HCT116 (cell line): ENCODE measurements at regions not wholly inside any gene's neighbourhood (a gene's known extent, or its start where the extent isn't known, plus 50 kb on each side); places are given as distances from the start of the nearest gene placed in this dataset.

Source experiments
- ATAC-seq: fragments of 200-7000 bp; cut with Tn5 transposase; 2 replicates; pipeline ENCODE4 v1.9.1; 2020; ENCODE audit warnings: mild to moderate bottlenecking, moderate library complexity
- BruUV-seq: library from RNA; stranded (reverse); fragments of 400-500 nt; replicated peaks from 2 replicates; lab custom pipeline; 2021; lab: Mats Ljungman, UMichigan
- CTCF ChIA-PET: fragments of 300-600 bp; sonication (Branson Sonifier 250); formaldehyde crosslinking; loops from one replicate; lab custom pipeline; 2021; ENCODE audit warnings: antibody characterized with exemption; lab: Charles Lee
- POLR2A ChIA-PET: fragments of 300-600, 350-600 bp; sonication (Branson Sonifier 250); formaldehyde crosslinking; loops from one replicate; lab custom pipeline; 2021; ENCODE audit warnings: antibody characterized with exemption; lab: Charles Lee
- RAD21 ChIA-PET, 2 experiments: fragments of 300-600 bp; sonication (Branson Sonifier 250); formaldehyde crosslinking; loops; one replicate each; lab custom pipeline; 2023; ENCODE audit warnings: low total read pairs in 2 of 2; ENCODE audit not compliant: uncharacterized antibody in 2 of 2, unreplicated experiment in 2 of 2, low non-redundant PET in 1 of 2; lab: Charles Lee
- DNase-seq: peaks from one replicate; pipeline ENCODE4 v3.0.0-alpha.2; 2010; ENCODE audit warnings: low read depth, low spot score
- H2AFZ ChIP-seq: fragments of 200-600 bp; shearing (Covaris generic), sonication (generic); 2 replicates; pipeline ENCODE4 v1.6.1; 2017; ENCODE audit warnings: low read depth, mixed run types, mixed read lengths, antibody characterized with exemption, low read length; ENCODE audit not compliant: poor library complexity, severe bottlenecking
- H3K27ac ChIP-seq: 2 replicates; pipeline ENCODE4 v1.5.1; 2012; ENCODE audit warnings: low read depth, low read length
- H3K27me3 ChIP-seq: fragments of 200-600 bp; sonication (generic); 2 replicates; pipeline ENCODE4 v1.6.1; 2016; ENCODE audit warnings: mixed run types, low read length, mixed read lengths; ENCODE audit not compliant: insufficient read depth
- H3K36me3 ChIP-seq, 2 experiments: fragments of 200-500 bp in 1 of 2; fragments of 200-600 bp in 1 of 2; sonication (Bioruptor generic) in 1 of 2; sonication (generic) in 1 of 2; 2 replicates each; pipeline versions ENCODE4 v1.5.1 to v1.6.1; 2014 to 2016; ENCODE audit warnings: low read length in 2 of 2, inconsistent platforms in 1 of 2, mixed read lengths in 1 of 2, mixed run types in 1 of 2; ENCODE audit not compliant: insufficient read depth in 2 of 2, control insufficient read depth in 1 of 2
- H3K4me1 ChIP-seq, 2 experiments: fragments of 200-600 bp in 1 of 2; sonication (generic) in 1 of 2; 2 replicates each; pipeline versions ENCODE4 v1.5.1 to v1.6.1; 2012 to 2017; ENCODE audit warnings: low read length in 2 of 2, inconsistent platforms in 1 of 2, mild to moderate bottlenecking in 1 of 2, mixed read lengths in 1 of 2, mixed run types in 1 of 2, moderate library complexity in 1 of 2; ENCODE audit not compliant: insufficient read depth in 2 of 2, control insufficient read depth in 1 of 2
- H3K4me2 ChIP-seq: fragments of 200-600 bp; sonication (generic); 2 replicates; pipeline ENCODE4 v1.6.1; 2017; ENCODE audit warnings: mixed run types, low read length, mixed read lengths
- H3K4me3 ChIP-seq, 2 experiments: fragments of 200-600 bp in 1 of 2; sonication (generic) in 1 of 2; replicated peaks in 1 of 2; 2 replicates each; pipeline ENCODE4 v1.5.1; 2011 to 2016; ENCODE audit warnings: low read length in 2 of 2, control low read depth in 1 of 2, low read depth in 1 of 2, mild to moderate bottlenecking in 1 of 2, mixed read lengths in 1 of 2, mixed run types in 1 of 2
- H3K79me2 ChIP-seq: fragments of 200-600 bp; sonication (generic); 2 replicates; pipeline ENCODE4 v1.6.1; 2017; ENCODE audit warnings: mild to moderate bottlenecking, mixed run types, low read length, moderate library complexity, mixed read lengths; ENCODE audit not compliant: insufficient read depth
- H3K9ac ChIP-seq: fragments of 200-600 bp; sonication (generic); 2 replicates; pipeline ENCODE4 v1.6.1; 2016; ENCODE audit warnings: low read length, mixed read lengths
- H3K9me2 ChIP-seq: fragments of 200-600 bp; sonication (generic), shearing (Covaris generic); 2 replicates; pipeline ENCODE4 v1.6.1; 2017; ENCODE audit warnings: mixed run types, mild to moderate bottlenecking, moderate library complexity; ENCODE audit not compliant: insufficient read depth
- H3K9me3 ChIP-seq, 2 experiments: fragments of 200-500 bp in 1 of 2; fragments of 200-600 bp in 1 of 2; sonication (Bioruptor generic) in 1 of 2; sonication (generic) in 1 of 2; 2 replicates each; pipeline ENCODE4 v1.6.1; 2014 to 2017; ENCODE audit warnings: low read length in 2 of 2, mixed read lengths in 2 of 2, inconsistent platforms in 1 of 2, low read depth in 1 of 2, mild to moderate bottlenecking in 1 of 2, mixed run types in 1 of 2, moderate library complexity in 1 of 2; ENCODE audit not compliant: control insufficient read depth in 1 of 2, insufficient read depth in 1 of 2
- H4K20me1 ChIP-seq: fragments of 200-600 bp; sonication (generic), shearing (Covaris generic); 2 replicates; pipeline ENCODE4 v1.6.1; 2017; ENCODE audit warnings: mixed run types, mild to moderate bottlenecking, moderate library complexity; ENCODE audit not compliant: insufficient read depth
- CBX3 ChIP-seq: IDR thresholded peaks from 2 replicates; pipeline ENCODE4 v1.6.1; 2012; ENCODE audit warnings: low read depth
- EGR1 ChIP-seq: IDR thresholded peaks from 2 replicates; pipeline ENCODE4 v1.6.1; 2012; ENCODE audit warnings: low read depth
- EZH2 ChIP-seq: fragments of 200-600 bp; sonication (generic); IDR thresholded peaks from 2 replicates; pipeline ENCODE4 v1.6.1; 2017; ENCODE audit warnings: antibody characterized with exemption, mixed run types
- EZH2phosphoT487 ChIP-seq: fragments of 200-600 bp; IDR thresholded peaks from 2 replicates; pipeline ENCODE4 v1.6.1; 2018; ENCODE audit warnings: antibody characterized with exemption, borderline replicate concordance
- JUND ChIP-seq: IDR thresholded peaks from 2 replicates; pipeline ENCODE4 v1.6.1; 2012
- POLR2A ChIP-seq: IDR thresholded peaks from 2 replicates; pipeline ENCODE4 v1.7.0; 2011; ENCODE audit warnings: borderline replicate concordance; ENCODE audit not compliant: insufficient read depth, insufficient read length; ENCODE audit errors: extremely low read depth
- POLR2AphosphoS5 ChIP-seq: IDR thresholded peaks from 2 replicates; pipeline ENCODE4 v1.6.1; 2011; ENCODE audit warnings: mild to moderate bottlenecking, low read depth, low read length, moderate library complexity
- RAD21 ChIP-seq: IDR thresholded peaks from 2 replicates; pipeline ENCODE4 v1.6.1; 2012; ENCODE audit warnings: low read depth, mild to moderate bottlenecking
- SP1 ChIP-seq: IDR thresholded peaks from 2 replicates; pipeline ENCODE4 v1.6.1; 2012; ENCODE audit warnings: low read depth
- TCF7L2 ChIP-seq: IDR thresholded peaks from 2 replicates; pipeline ENCODE4 v1.7.0; 2011; ENCODE audit warnings: borderline replicate concordance, inconsistent platforms; ENCODE audit not compliant: insufficient read depth, insufficient read length; ENCODE audit errors: extremely low read depth
- intact Hi-C: fragments of 100-400 bp; cut with micrococcal nuclease; formaldehyde crosslinking; loops from 2 replicates; pipeline ENCODE4 v1.10.0; 2022
- TF ChIP-seq, protein P1 (sequence below): IDR thresholded peaks from 2 replicates; pipeline ENCODE4 v1.6.1; 2012
- TF ChIP-seq, protein P2 (sequence below): IDR thresholded peaks from 2 replicates; pipeline ENCODE4 v1.6.1; 2012
- TF ChIP-seq, protein P3 (sequence below): IDR thresholded peaks from 2 replicates; pipeline ENCODE4 v1.6.1; 2012; ENCODE audit warnings: low read depth

DNA sequence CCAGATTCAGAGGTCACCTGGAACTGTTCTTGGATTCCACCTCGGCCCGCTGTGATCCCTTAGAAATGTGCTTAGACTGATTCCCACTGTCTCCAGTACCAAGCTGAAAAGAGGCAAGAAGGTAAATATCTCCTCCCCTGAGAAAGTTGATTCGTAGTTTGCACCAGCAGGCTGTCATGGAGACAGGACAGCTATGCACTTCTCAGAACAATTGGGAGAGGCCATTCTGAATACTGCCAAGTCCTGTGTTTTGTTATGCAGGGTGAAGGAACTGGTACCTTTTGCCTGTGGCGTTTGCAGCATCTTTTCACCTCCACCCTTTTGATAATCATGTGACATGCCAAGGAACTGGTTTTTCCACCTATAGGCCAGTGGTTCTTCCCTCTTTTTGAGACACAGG, 58.2 kb upstream of the RNGTT start:
- Histone ChIP-seq H3K9ac (no peak overlapping the region), H4K20me1 (no peaks in the 10 kb centered on the region), H3K27ac (no peak overlapping the region), H3K27me3 (no peaks in the 10 kb centered on the region), H2AFZ (no peak overlapping the region), H3K9me3 (no peaks in the 10 kb centered on the region), H3K79me2 (no peaks in the 10 kb centered on the region), H3K4me3 (no peak overlapping the region), H3K4me1 (0 out of 4 replicates have a peak, but pooled peaks cover 0 to 6% of the 10 kb centered on the region in 2 experiments), H3K9me2 (no peaks in the 10 kb centered on the region), H3K4me2 (no peak overlapping the region), H3K36me3 (no peaks in the 10 kb centered on the region)
- TF ChIP-seq, protein P1, sequence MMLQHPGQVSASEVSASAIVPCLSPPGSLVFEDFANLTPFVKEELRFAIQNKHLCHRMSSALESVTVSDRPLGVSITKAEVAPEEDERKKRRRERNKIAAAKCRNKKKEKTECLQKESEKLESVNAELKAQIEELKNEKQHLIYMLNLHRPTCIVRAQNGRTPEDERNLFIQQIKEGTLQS: no peak
- TF ChIP-seq POLR2AphosphoS5: no peak
- intact Hi-C loops: no loop called here
- ATAC-seq (no peak), DNase-seq (no peak)
- ChIA-PET CTCF (no interaction called here), POLR2A (no interaction called here), RAD21 (no interaction called here)
- BruUV-seq: no TSS peak

DNA sequence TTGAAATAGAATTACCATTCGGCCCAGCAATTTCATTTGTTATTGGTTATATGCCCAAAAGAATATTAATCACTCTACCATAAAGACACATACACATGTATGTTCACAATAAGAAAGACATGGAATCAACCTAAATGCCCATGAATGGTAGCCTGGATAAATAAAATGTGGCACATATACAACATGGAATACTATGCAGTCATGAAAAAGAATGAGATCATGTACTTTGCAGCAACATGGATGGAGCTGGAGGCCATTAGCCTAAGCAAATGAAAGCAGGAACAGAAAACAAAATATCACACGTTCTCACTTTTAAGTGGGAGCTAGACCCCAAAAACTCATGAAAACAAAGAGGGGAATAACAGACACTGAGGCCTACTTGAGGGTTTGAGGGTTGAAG, 52.6 kb upstream of the RNGTT start:
- H3K9me2 ChIP-seq: no peaks in the 10 kb centered on the region
- ChIA-PET RAD21 (no interaction called here), CTCF (no interaction called here), POLR2A (no interaction called here)
- no TSS peak for BruUV-seq
- DNase-seq (no peak), ATAC-seq (no peak)
- no peak overlapping the region for H3K9ac ChIP-seq
- H3K9me3 ChIP-seq: no peaks in the 10 kb centered on the region
- H4K20me1 ChIP-seq: no peaks in the 10 kb centered on the region
- H3K4me2 ChIP-seq: no peak overlapping the region
- TF ChIP-seq JUND: no peak
- TF ChIP-seq, protein P2, sequence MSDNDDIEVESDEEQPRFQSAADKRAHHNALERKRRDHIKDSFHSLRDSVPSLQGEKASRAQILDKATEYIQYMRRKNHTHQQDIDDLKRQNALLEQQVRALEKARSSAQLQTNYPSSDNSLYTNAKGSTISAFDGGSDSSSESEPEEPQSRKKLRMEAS: no peak
- TF ChIP-seq EGR1: no peak
- TF ChIP-seq EZH2: no peak
- TF ChIP-seq, protein P1: no peak
- no peak for TF ChIP-seq POLR2AphosphoS5
- TF ChIP-seq SP1: no peak
- no peak for TF ChIP-seq EZH2phosphoT487
- TF ChIP-seq RAD21: no peak
- TF ChIP-seq TCF7L2: no peak
- TF ChIP-seq, protein P3, sequence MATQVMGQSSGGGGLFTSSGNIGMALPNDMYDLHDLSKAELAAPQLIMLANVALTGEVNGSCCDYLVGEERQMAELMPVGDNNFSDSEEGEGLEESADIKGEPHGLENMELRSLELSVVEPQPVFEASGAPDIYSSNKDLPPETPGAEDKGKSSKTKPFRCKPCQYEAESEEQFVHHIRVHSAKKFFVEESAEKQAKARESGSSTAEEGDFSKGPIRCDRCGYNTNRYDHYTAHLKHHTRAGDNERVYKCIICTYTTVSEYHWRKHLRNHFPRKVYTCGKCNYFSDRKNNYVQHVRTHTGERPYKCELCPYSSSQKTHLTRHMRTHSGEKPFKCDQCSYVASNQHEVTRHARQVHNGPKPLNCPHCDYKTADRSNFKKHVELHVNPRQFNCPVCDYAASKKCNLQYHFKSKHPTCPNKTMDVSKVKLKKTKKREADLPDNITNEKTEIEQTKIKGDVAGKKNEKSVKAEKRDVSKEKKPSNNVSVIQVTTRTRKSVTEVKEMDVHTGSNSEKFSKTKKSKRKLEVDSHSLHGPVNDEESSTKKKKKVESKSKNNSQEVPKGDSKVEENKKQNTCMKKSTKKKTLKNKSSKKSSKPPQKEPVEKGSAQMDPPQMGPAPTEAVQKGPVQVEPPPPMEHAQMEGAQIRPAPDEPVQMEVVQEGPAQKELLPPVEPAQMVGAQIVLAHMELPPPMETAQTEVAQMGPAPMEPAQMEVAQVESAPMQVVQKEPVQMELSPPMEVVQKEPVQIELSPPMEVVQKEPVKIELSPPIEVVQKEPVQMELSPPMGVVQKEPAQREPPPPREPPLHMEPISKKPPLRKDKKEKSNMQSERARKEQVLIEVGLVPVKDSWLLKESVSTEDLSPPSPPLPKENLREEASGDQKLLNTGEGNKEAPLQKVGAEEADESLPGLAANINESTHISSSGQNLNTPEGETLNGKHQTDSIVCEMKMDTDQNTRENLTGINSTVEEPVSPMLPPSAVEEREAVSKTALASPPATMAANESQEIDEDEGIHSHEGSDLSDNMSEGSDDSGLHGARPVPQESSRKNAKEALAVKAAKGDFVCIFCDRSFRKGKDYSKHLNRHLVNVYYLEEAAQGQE: no peak
- TF ChIP-seq POLR2A: no peak
- no peak for TF ChIP-seq CBX3
- intact Hi-C loops: no loop called here
- no peaks in the 10 kb centered on the region for H3K36me3 ChIP-seq
- H3K79me2 ChIP-seq: no peaks in the 10 kb centered on the region
- no peaks in the 10 kb centered on the region for H3K27me3 ChIP-seq
- no peaks in the 10 kb centered on the region for H3K4me1 ChIP-seq
- no peak overlapping the region for H3K4me3 ChIP-seq
- H2AFZ ChIP-seq: no peak overlapping the region
- H3K27ac ChIP-seq: no peak overlapping the region
